ENCODE measurements at regions not wholly inside any gene's neighbourhood (a gene's known extent, or its start where the extent isn't known, plus 50 kb on each side); places are given as distances from the start of the nearest gene placed in this dataset.

- no peak for DNase-seq
Observed at GRCh38 chr5:143691287-143691944, 120.5 kb upstream of the HMHB1 start.

GRCh38 chr5:143687604-143688003 lies 124.4 kb upstream of the HMHB1 start:
- no peak for DNase-seq

DNA sequence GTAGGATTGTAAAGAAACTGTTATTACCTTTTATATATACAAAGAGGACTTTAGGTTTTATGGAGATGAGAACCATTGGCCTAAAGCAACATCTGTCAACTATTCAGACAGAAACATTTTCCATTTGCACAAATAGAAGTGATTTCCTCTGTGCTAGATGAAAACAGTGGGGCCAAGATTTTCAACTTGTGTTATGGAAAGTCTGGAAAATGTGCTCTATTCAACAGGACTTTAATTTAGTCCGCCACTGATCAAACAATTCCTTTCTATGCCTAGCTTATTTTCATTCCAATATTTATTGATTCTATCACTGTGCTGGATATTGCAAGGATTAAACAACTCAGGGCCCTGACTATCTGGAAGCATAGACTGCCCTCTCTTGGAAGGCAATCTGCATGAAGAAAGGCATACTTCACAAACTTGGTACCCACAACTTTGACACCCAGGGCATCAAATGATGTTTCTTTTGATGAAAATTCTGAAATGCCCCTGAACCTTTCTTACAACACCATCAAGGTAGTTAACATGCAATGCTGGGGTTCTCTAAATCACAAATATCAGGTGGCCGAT lies 126.6 kb upstream of the HMHB1 start:
- no peak for DNase-seq

DNA sequence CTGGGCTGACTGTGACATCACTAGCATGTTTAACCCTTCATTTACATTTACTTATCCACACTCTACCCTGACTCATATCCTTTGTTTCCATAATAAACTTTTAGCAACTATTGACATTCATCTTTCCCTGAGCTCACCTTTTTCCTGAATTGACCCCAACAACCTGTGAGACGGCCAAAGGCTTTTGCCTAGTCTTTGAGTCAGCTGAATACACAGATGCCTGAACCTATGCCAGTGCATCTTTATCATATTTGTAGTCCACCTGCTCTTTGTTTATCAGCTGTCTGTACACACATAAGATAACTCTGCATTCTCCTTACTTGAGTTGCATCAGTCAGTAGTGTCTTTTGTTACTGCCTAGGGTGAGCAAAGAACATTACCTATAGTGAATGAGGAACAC lies 128.5 kb upstream of the HMHB1 start:
- no peak for DNase-seq

- DNase-seq = no peak
Observed at GRCh38 chr5:143682929-143683386, 129.0 kb upstream of the HMHB1 start.

- DNase-seq = no peak
Observed at GRCh38 chr5:143682246-143682905, 129.6 kb upstream of the HMHB1 start.

- no peak for DNase-seq
Observed at GRCh38 chr5:143680672-143681259, 131.2 kb upstream of the HMHB1 start.

GRCh38 chr5:143679777-143680176 lies 132.2 kb upstream of the HMHB1 start:
- no peak for DNase-seq

DNA sequence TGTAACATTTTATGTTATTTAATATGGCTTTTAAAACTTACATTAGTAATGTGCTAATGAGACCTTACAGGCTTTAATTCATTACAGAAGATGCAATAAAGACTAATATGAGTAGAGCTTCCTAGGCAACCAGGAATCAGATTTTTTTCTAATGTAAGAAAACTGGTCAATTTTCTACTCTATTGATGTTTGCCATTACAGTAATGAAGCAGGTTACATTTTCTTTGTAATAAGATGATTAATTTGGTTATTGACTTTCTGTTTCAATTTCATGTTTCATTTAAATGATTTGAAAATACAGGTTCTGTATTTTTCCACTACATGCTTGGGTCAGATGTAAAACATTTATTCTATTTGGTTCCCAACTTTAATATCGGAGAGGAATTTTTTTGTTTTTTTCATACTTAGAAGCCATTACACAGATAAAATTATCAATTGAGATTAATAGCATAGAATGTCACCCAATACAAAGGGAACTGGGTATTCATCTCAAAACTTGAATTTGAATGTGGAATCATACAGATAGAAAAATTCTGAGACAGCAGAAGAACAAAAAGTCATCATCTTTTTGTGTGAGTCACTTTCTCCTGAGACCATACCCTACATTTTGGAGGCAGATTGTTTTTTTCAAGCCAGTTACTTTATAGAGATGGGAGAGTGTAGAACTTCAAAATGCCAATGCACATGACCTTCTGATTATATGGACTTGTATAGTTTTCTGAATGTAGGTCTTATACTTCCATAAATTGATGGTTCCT lies 133.6 kb upstream of the HMHB1 start:
- DNase-seq = no peak

- no peak for DNase-seq
Observed at GRCh38 chr5:143677403-143677802, 134.6 kb upstream of the HMHB1 start.

DNA sequence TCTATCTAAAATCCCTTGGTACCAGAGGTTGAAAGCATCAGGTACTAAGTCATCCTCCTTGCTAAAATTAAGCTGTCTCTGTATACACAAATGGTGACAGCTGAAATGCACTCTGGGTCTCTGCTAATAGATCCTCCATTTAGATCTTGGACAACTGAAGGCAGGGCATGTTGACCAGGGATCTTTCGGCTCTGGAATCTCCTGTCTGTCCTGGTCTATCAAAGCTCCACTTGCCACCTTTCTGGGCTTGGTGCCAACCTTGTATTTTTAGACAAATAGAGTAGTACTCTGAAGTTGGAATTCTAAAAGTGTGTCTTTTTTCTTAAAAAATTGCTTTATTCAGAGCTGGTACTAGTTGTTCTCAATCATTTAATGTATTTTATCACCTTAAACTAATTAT lies 135.2 kb upstream of the HMHB1 start:
- no peak for DNase-seq

DNA sequence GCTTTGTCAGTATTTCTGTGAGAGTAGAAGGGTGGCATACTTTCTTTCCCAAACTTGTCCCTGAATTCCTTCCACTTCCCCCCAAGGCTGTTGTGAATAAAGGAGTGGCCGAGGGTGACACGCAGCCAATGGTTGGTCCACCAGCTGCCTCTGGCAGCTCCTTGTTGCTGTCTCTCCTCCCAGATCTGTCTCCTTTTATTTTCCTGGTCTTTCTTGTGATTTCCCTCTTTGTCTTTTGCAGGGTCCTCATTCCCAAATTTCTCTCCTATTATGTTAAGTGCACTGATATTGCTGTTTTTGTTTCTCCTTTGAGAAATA lies 137.5 kb upstream of the HMHB1 start:
- DNase-seq = no peak

- no peak for DNase-seq
Observed at GRCh38 chr5:143673676-143674468, 138.1 kb upstream of the HMHB1 start.

- DNase-seq = no peak
Observed at GRCh38 chr5:143672806-143673205, 139.2 kb upstream of the HMHB1 start.

- no peak for DNase-seq
Observed at GRCh38 chr5:143671674-143672569, 140.0 kb upstream of the HMHB1 start.

DNA sequence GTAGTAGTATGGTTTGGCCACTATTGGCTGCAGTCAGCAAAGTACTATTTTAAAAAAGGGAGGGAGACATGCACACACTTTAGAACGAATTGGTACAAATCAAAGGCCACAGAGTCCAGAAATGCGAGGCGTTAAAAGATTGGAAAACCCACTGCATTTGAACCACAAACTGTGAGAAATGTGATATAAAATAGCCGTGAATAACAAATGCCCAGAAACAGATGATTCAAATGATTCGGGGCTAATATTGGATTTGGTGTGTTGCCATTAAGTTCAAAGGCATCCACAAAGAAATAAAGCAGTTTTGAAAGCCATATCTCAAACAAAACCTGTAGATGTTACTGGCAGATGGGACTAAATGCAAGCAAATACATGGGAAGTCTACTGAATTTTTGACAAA lies 140.9 kb upstream of the HMHB1 start:
- DNase-seq = no peak

DNA sequence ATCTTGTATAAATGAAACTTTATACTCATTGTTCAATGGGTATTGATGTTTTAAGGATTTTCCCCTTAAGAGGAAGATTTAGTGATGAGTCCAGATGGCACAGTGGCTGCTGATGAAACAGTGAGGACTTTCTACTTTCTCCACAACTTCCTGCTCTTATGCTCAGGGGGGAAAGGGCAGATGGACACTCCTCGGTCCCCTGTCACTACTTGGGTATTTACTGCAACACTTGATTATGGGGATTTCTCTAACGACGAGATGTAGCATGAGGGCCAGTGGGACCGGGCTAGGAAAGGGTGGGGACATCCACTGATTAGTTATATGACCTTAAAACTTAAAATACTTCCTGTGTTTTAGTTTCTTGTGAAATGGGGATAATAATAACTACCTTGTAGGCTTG lies 146.1 kb upstream of the HMHB1 start:
- DNase-seq = no peak

- no peak for DNase-seq
Observed at GRCh38 chr5:143664623-143665022, 147.3 kb upstream of the HMHB1 start.

GRCh38 chr5:143663872-143664271 lies 148.1 kb upstream of the HMHB1 start:
- DNase-seq = no peak

DNA sequence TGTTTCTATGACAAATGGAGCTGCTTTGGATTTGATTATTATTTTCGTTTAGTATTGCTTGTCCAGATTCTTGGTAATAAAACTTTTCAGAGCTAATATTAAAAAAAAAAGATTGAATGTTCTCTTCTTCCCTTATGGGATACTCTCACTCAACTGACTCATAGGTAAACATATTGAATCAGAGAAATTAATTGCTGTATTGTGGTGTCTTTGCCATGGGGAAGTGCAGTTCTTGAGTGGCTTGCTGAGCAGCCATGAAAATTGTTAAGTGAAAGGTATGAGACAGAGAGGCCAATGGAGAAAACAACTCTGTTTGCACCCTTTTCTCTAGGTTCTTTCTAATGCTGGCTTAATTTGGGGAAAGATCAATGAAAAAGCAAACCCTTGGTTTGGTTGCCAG lies 149.9 kb upstream of the HMHB1 start:
- no peak for DNase-seq

- DNase-seq = no peak
Observed at GRCh38 chr5:143660625-143661024, 151.3 kb upstream of the HMHB1 start.
